WERI-Rb-1 (cell line): ENCODE measurements at regions not wholly inside any gene's neighbourhood (a gene's known extent, or its start where the extent isn't known, plus 50 kb on each side); places are given as distances from the start of the nearest gene placed in this dataset.

Source experiments
- DNase-seq: peaks from one replicate; pipeline ENCODE4 v3.0.0-alpha.2; 2020
- H3K27ac ChIP-seq: fragments of 250-450 bp; sonication (Bioruptor Pico); 2 replicates; pipeline ENCODE4 v1.5.1; 2020; ENCODE audit warnings: mild to moderate bottlenecking, moderate library complexity
- H3K27me3 ChIP-seq: fragments of 250-450 bp; sonication (Bioruptor Pico); 2 replicates; pipeline ENCODE4 v1.5.1; 2021; ENCODE audit warnings: mild to moderate bottlenecking, low read depth, moderate library complexity; ENCODE audit not compliant: insufficient read depth, severe bottlenecking
- H3K36me3 ChIP-seq: fragments of 250-450 bp; sonication (Bioruptor Pico); 2 replicates; pipeline ENCODE4 v1.5.1; 2020; ENCODE audit warnings: mild to moderate bottlenecking, moderate library complexity
- H3K4me3 ChIP-seq: 2 replicates; pipeline ENCODE4 v1.5.1; 2011; ENCODE audit warnings: low read depth, mild to moderate bottlenecking, control low read depth, low read length
- H3K9me3 ChIP-seq: fragments of 250-450 bp; sonication (Bioruptor Pico); 2 replicates; pipeline ENCODE4 v1.5.1; 2021; ENCODE audit warnings: mild to moderate bottlenecking, moderate library complexity; ENCODE audit not compliant: severe bottlenecking
- CTCF ChIP-seq: IDR thresholded peaks from 2 replicates; pipeline ENCODE4 v1.5.1; 2011; ENCODE audit warnings: low read depth, mild to moderate bottlenecking, control low read depth, inconsistent platforms, low read length

GRCh38 chr14:30309405-30309804 lies 249.6 kb upstream of the G2E3 start:
- H3K27me3 ChIP-seq, result no peaks in the 10 kb centered on the region
- TF ChIP-seq CTCF, result no peak
- no peak overlapping the region for H3K4me3 ChIP-seq
- H3K27ac ChIP-seq, result no peak overlapping the region
- no peak for DNase-seq
- no peaks in the 10 kb centered on the region for H3K9me3 ChIP-seq
- H3K36me3 ChIP-seq, result no peaks in the 10 kb centered on the region

GRCh38 chr14:30312214-30312613 lies 246.7 kb upstream of the G2E3 start:
- TF ChIP-seq CTCF, result no peak
- no peaks in the 10 kb centered on the region for H3K36me3 ChIP-seq
- H3K27me3 ChIP-seq, result no peaks in the 10 kb centered on the region
- H3K9me3 ChIP-seq, result peaks cover 3% of the 10 kb centered on the region
- no peak overlapping the region for H3K4me3 ChIP-seq
- H3K27ac ChIP-seq, result no peak overlapping the region
- DNase-seq, result no peak

- H3K36me3 ChIP-seq, result no peaks in the 10 kb centered on the region
- H3K4me3 ChIP-seq, result no peak overlapping the region
- no peak for DNase-seq
- TF ChIP-seq CTCF, result no peak
- no peaks in the 10 kb centered on the region for H3K27me3 ChIP-seq
- H3K9me3 ChIP-seq, result peaks cover 3% of the 10 kb centered on the region
- no peak overlapping the region for H3K27ac ChIP-seq
These were observed 241.2 kb upstream of the G2E3 start for GRCh38 chr14:30317729-30318128.

GRCh38 chr14:30322819-30323218 lies 236.1 kb upstream of the G2E3 start:
- H3K27ac ChIP-seq, result no peak overlapping the region
- H3K4me3 ChIP-seq, result no peak overlapping the region
- no peak for TF ChIP-seq CTCF
- DNase-seq, result no peak
- H3K36me3 ChIP-seq, result no peaks in the 10 kb centered on the region
- H3K27me3 ChIP-seq, result no peaks in the 10 kb centered on the region
- H3K9me3 ChIP-seq, result no peaks in the 10 kb centered on the region

GRCh38 chr14:30330033-30330432 lies 228.9 kb upstream of the G2E3 start:
- TF ChIP-seq CTCF, result no peak

GRCh38 chr14:30330445-30330844 lies 228.5 kb upstream of the G2E3 start:
- no peak overlapping the region for H3K4me3 ChIP-seq
- DNase-seq, result no peak
- H3K9me3 ChIP-seq, result peaks cover 4% of the 10 kb centered on the region
- H3K36me3 ChIP-seq, result no peaks in the 10 kb centered on the region
- H3K27ac ChIP-seq, result no peak overlapping the region
- H3K27me3 ChIP-seq, result no peaks in the 10 kb centered on the region
- TF ChIP-seq CTCF, result no peak

More at GRCh38 chr14:30330033-30330432, 228.9 kb upstream of the G2E3 start:
- DNase-seq, result no peak
- no peak overlapping the region for H3K4me3 ChIP-seq
- H3K9me3 ChIP-seq, result peaks cover 4% of the 10 kb centered on the region
- H3K27ac ChIP-seq, result no peak overlapping the region
- no peaks in the 10 kb centered on the region for H3K36me3 ChIP-seq
- H3K27me3 ChIP-seq, result no peaks in the 10 kb centered on the region
